Mesenchymal stem cell (in vitro differentiated cells and primary cell): ENCODE measurements at regions not wholly inside any gene's neighbourhood (a gene's known extent, or its start where the extent isn't known, plus 50 kb on each side); places are given as distances from the start of the nearest gene placed in this dataset.

Experiments
- DNase-seq: peaks from one replicate; pipeline ENCODE4 v3.0.0-alpha.2; 2013
- H2AFZ ChIP-seq: one replicate; pipeline ENCODE4 v1.6.1; 2013; ENCODE audit warnings: low read depth, mild to moderate bottlenecking, control low read depth, inconsistent platforms, low read length, moderate library complexity
- H2AK5ac ChIP-seq: 2 replicates; pipeline ENCODE4 v1.6.1; 2013; ENCODE audit warnings: low read length, moderate library complexity, mild to moderate bottlenecking, inconsistent platforms; ENCODE audit not compliant: severe bottlenecking
- H2BK120ac ChIP-seq: one replicate; pipeline ENCODE4 v1.6.1; 2013; ENCODE audit warnings: low read depth, mild to moderate bottlenecking, inconsistent platforms, low read length, moderate library complexity
- H2BK12ac ChIP-seq, 2 experiments: one replicate each; pipeline ENCODE4 v1.6.1; 2013; ENCODE audit warnings: inconsistent platforms in 2 of 2, low read length in 2 of 2, mild to moderate bottlenecking in 2 of 2, moderate library complexity in 2 of 2, control low read depth in 1 of 2
- H2BK15ac ChIP-seq: one replicate; pipeline ENCODE4 v1.6.1; 2013; ENCODE audit warnings: mild to moderate bottlenecking, low read depth, inconsistent platforms; ENCODE audit not compliant: poor library complexity, severe bottlenecking
- H2BK5ac ChIP-seq: 2 replicates; pipeline ENCODE4 v1.6.1; 2013; ENCODE audit warnings: low read depth, mild to moderate bottlenecking, low read length, control low read depth, inconsistent platforms; ENCODE audit not compliant: poor library complexity, severe bottlenecking
- H3K14ac ChIP-seq, 2 experiments: one replicate each; pipeline ENCODE4 v1.6.1; 2013; ENCODE audit warnings: inconsistent platforms in 2 of 2, low read length in 2 of 2, control low read depth in 1 of 2, mild to moderate bottlenecking in 1 of 2, moderate library complexity in 1 of 2
- H3K18ac ChIP-seq, 2 experiments: one replicate each; pipeline ENCODE4 v1.6.1; 2013; ENCODE audit warnings: inconsistent platforms in 2 of 2, low read length in 2 of 2, control low read depth in 1 of 2, low read depth in 1 of 2, mild to moderate bottlenecking in 1 of 2
- H3K23ac ChIP-seq, 2 experiments: one replicate each; pipeline ENCODE4 v1.6.1; 2013; ENCODE audit warnings: inconsistent platforms in 2 of 2, low read length in 2 of 2, mild to moderate bottlenecking in 2 of 2, moderate library complexity in 2 of 2, control low read depth in 1 of 2
- H3K27ac ChIP-seq: 2 replicates; pipeline ENCODE4 v1.5.1; 2013; ENCODE audit warnings: mild to moderate bottlenecking, moderate library complexity, low read length, control low read depth, inconsistent platforms; ENCODE audit not compliant: poor library complexity, severe bottlenecking
- H3K27me3 ChIP-seq, 2 experiments: 2 replicates each; pipeline versions ENCODE4 v1.6.1 to v1.7.0; 2013; ENCODE audit warnings: low read length in 2 of 2, mild to moderate bottlenecking in 2 of 2, moderate library complexity in 2 of 2, control low read depth in 1 of 2, inconsistent platforms in 1 of 2; ENCODE audit not compliant: control insufficient read depth in 1 of 2, insufficient read depth in 1 of 2
- H3K36me3 ChIP-seq, 2 experiments: 2 replicates each; pipeline versions ENCODE4 v1.6.1 to v1.7.0; 2013; ENCODE audit warnings: low read length in 2 of 2, control low read depth in 1 of 2, inconsistent platforms in 1 of 2, low read depth in 1 of 2, mild to moderate bottlenecking in 1 of 2; ENCODE audit not compliant: insufficient read depth in 2 of 2, control insufficient read depth in 1 of 2
- H3K4ac ChIP-seq, 2 experiments: one replicate each; pipeline ENCODE4 v1.6.1; 2013; ENCODE audit warnings: inconsistent platforms in 2 of 2, low read length in 2 of 2, mild to moderate bottlenecking in 2 of 2, moderate library complexity in 2 of 2, control low read depth in 1 of 2, low read depth in 1 of 2
- H3K4me1 ChIP-seq: 2 replicates; pipeline ENCODE4 v1.6.1; 2013; ENCODE audit warnings: low read depth, low read length, control low read depth; ENCODE audit not compliant: control insufficient read depth, insufficient read depth
- H3K4me2 ChIP-seq: 2 replicates; pipeline ENCODE4 v1.6.1; 2013; ENCODE audit warnings: low read length, mild to moderate bottlenecking, inconsistent platforms; ENCODE audit not compliant: poor library complexity, severe bottlenecking
- H3K4me3 ChIP-seq, 2 experiments: 2 replicates each; pipeline versions ENCODE4 v1.5.1 to v1.7.0; 2013; ENCODE audit warnings: low read length in 2 of 2, mild to moderate bottlenecking in 2 of 2, control low read depth in 1 of 2, low read depth in 1 of 2; ENCODE audit not compliant: insufficient read depth in 1 of 2
- H3K79me1 ChIP-seq: replicated peaks from 2 replicates; pipeline ENCODE4 v1.6.1; 2013; ENCODE audit warnings: mild to moderate bottlenecking, control low read depth, low read length, inconsistent platforms; ENCODE audit not compliant: poor library complexity, severe bottlenecking
- H3K9ac ChIP-seq: 2 replicates; pipeline ENCODE4 v1.7.0; 2013; ENCODE audit warnings: mild to moderate bottlenecking, low read length, moderate library complexity
- H3K9me3 ChIP-seq: 2 replicates; pipeline ENCODE4 v1.7.0; 2013; ENCODE audit warnings: mild to moderate bottlenecking, low read length; ENCODE audit not compliant: control insufficient read depth
- H4K8ac ChIP-seq: one replicate; pipeline ENCODE4 v1.6.1; 2013; ENCODE audit warnings: inconsistent platforms, mild to moderate bottlenecking, low read length, moderate library complexity
- H4K91ac ChIP-seq: one replicate; pipeline ENCODE4 v1.6.1; 2013; ENCODE audit warnings: mild to moderate bottlenecking, low read length, inconsistent platforms
- WGBS: methylation state at CpG from one replicate; pipeline ENCODE4 v1.1.7; 2013; ENCODE audit warnings: mixed read lengths; 5-methylcytosine and 5-hydroxymethylcytosine counted together

GRCh38 chr15:31458596-31459399 lies 132.2 kb downstream of the KLF13 start:
- peaks cover 2% of the 10 kb centered on the region for H3K4me1 ChIP-seq
- no peak overlapping the region for H2BK12ac ChIP-seq
- peaks cover 5 to 21% of the 10 kb centered on the region in 2 experiments for H3K27me3 ChIP-seq
- no peak overlapping the region for H2BK5ac ChIP-seq
- H3K9ac ChIP-seq: no peak overlapping the region
- H3K14ac ChIP-seq: no peak overlapping the region
- H2AK5ac ChIP-seq: no peak overlapping the region
- H3K4ac ChIP-seq: no peak overlapping the region
- no peak overlapping the region for H3K18ac ChIP-seq
- no peak overlapping the region for H4K91ac ChIP-seq
- no peak overlapping the region for H2BK120ac ChIP-seq
- WGBS: 81% methylated on average over 7 of the region's 9 CpGs
- no peaks in the 10 kb centered on the region for H3K79me1 ChIP-seq
- no peak overlapping the region for H4K8ac ChIP-seq
- no peak overlapping the region for H3K4me2 ChIP-seq
- peaks cover 7% of the 10 kb centered on the region for H3K9me3 ChIP-seq
- no peak overlapping the region for H3K4me3 ChIP-seq
- no peaks in the 10 kb centered on the region for H3K36me3 ChIP-seq
- H2AFZ ChIP-seq: no peak overlapping the region
- H3K27ac ChIP-seq: no peak overlapping the region
- no peak for DNase-seq
- no peak overlapping the region for H3K23ac ChIP-seq
- H2BK15ac ChIP-seq: no peak overlapping the region

- no peak overlapping the region for H4K8ac ChIP-seq
- no peaks in the 10 kb centered on the region for H3K79me1 ChIP-seq
- H3K4me1 ChIP-seq: peaks cover 5% of the 10 kb centered on the region
- no peak overlapping the region for H3K9ac ChIP-seq
- H2AK5ac ChIP-seq: no peak overlapping the region
- no CpG with 5 or more reads among the region's 1 CpG for WGBS
- no peak overlapping the region for H3K4me2 ChIP-seq
- no peaks in the 10 kb centered on the region for H3K36me3 ChIP-seq
- H3K23ac ChIP-seq: no peak overlapping the region
- peaks cover 7 to 21% of the 10 kb centered on the region in 2 experiments for H3K27me3 ChIP-seq
- H3K27ac ChIP-seq: no peak overlapping the region
- H3K4ac ChIP-seq: no peak overlapping the region
- H3K14ac ChIP-seq: no peak overlapping the region
- H3K9me3 ChIP-seq: peaks cover 7% of the 10 kb centered on the region
- no peak overlapping the region for H4K91ac ChIP-seq
- no peak overlapping the region for H2BK120ac ChIP-seq
- H2BK12ac ChIP-seq: no peak overlapping the region
- H3K18ac ChIP-seq: no peak overlapping the region
- no peak overlapping the region for H2BK5ac ChIP-seq
- no peak overlapping the region for H2BK15ac ChIP-seq
- no peak for DNase-seq
- no peak overlapping the region for H2AFZ ChIP-seq
- H3K4me3 ChIP-seq: no peak overlapping the region
Measured at GRCh38 chr15:31459400-31459748, 132.7 kb downstream of the KLF13 start.

- H3K36me3 ChIP-seq: no peaks in the 10 kb centered on the region
- no peak overlapping the region for H4K8ac ChIP-seq
- no peak overlapping the region for H2AFZ ChIP-seq
Measured at GRCh38 chr15:31461375-31461774, 134.7 kb downstream of the KLF13 start.

GRCh38 chr15:31461911-31462480 lies 135.4 kb downstream of the KLF13 start:
- no peak overlapping the region for H2AFZ ChIP-seq
- peaks cover 6% of the 10 kb centered on the region for H3K4me1 ChIP-seq
- no peak overlapping the region for H2BK120ac ChIP-seq
- no peak overlapping the region for H3K18ac ChIP-seq
- H4K91ac ChIP-seq: no peak overlapping the region
- no peak overlapping the region for H3K4ac ChIP-seq
- no peaks in the 10 kb centered on the region for H3K9me3 ChIP-seq
- no peak overlapping the region for H3K4me3 ChIP-seq
- no peak overlapping the region for H4K8ac ChIP-seq
- H3K9ac ChIP-seq: no peak overlapping the region
- 89% methylated on average over 9 of the region's 9 CpGs for WGBS
- H2BK12ac ChIP-seq: no peak overlapping the region
- no peaks in the 10 kb centered on the region for H3K79me1 ChIP-seq
- no peak overlapping the region for H3K14ac ChIP-seq
- H3K27ac ChIP-seq: no peak overlapping the region
- no peaks in the 10 kb centered on the region for H3K36me3 ChIP-seq
- no peak overlapping the region for H3K4me2 ChIP-seq
- H3K27me3 ChIP-seq: peaks cover 22 to 28% of the 10 kb centered on the region in 2 experiments
- DNase-seq: no peak
- H2BK15ac ChIP-seq: no peak overlapping the region
- H3K23ac ChIP-seq: no peak overlapping the region
- H2AK5ac ChIP-seq: no peak overlapping the region
- no peak overlapping the region for H2BK5ac ChIP-seq

More at GRCh38 chr15:31461375-31461774, 134.7 kb downstream of the KLF13 start:
- 96% methylated on average over 5 of the region's 5 CpGs for WGBS
- DNase-seq: no peak
- Histone ChIP-seq H3K79me1 (no peaks in the 10 kb centered on the region), H3K4me2 (no peak overlapping the region), H4K91ac (no peak overlapping the region), H3K4me1 (peaks cover 7% of the 10 kb centered on the region), H2BK120ac (no peak overlapping the region), H3K27ac (no peak overlapping the region), H3K27me3 (peaks cover 22 to 32% of the 10 kb centered on the region in 2 experiments), H2AK5ac (no peak overlapping the region), H3K14ac (no peak overlapping the region), H3K9ac (no peak overlapping the region), H2BK12ac (no peak overlapping the region), H3K9me3 (no peaks in the 10 kb centered on the region), H3K18ac (no peak overlapping the region), H2BK15ac (no peak overlapping the region), H3K4me3 (no peak overlapping the region), H3K4ac (no peak overlapping the region), H2BK5ac (no peak overlapping the region), H3K23ac (no peak overlapping the region)
